Right lobe of liver (tissue), 4 donors: ENCODE measurements at regions not wholly inside any gene's neighbourhood (a gene's known extent, or its start where the extent isn't known, plus 50 kb on each side); places are given as distances from the start of the nearest gene placed in this dataset.

Source experiments
- CTCF ChIP-seq, 4 donors: fragments of 200-600 bp in 3 of 4; fragments of 450-650 bp in 1 of 4; IDR thresholded peaks; one replicate each; pipeline versions ENCODE4 v1.5.1 to v1.8.0; 2016 to 2022; ENCODE audit warnings: antibody characterized with exemption in 4 of 4, mild to moderate bottlenecking in 2 of 4
- POLR2A ChIP-seq: fragments of 450-650 bp; IDR thresholded peaks from one replicate; pipeline ENCODE4 v1.6.1; 2017; ENCODE audit warnings: antibody characterized with exemption, mild to moderate bottlenecking
- donor health status: DM: no; HTN: no; CAD: no.
- donor health status: DM: no; HTN: no; CAD: no.
- donor health status: DM: no; HTN: yes; CAD: no.

GRCh38 chr5:129345213-129345924, 114.7 kb upstream of the ADAMTS19 start:
- TF ChIP-seq POLR2A (no peak), CTCF (IDR thresholded peaks at IDR 0.05) (no peak)
